Right lobe of liver (tissue), 6 donors: ENCODE measurements at regions not wholly inside any gene's neighbourhood (a gene's known extent, or its start where the extent isn't known, plus 50 kb on each side); places are given as distances from the start of the nearest gene placed in this dataset.

Experiments used
- ATAC-seq, 4 donors: fragments of 200-7000 bp; cut with Tn5 transposase; one replicate each; pipeline ENCODE4 v1.9.1; 2020; ENCODE audit warnings: mild to moderate bottlenecking in 4 of 4, moderate library complexity in 4 of 4
- DNase-seq, 3 donors: peaks; one replicate each; pipeline ENCODE4 v3.0.0-alpha.2; 2020
- H3K27ac ChIP-seq, 3 donors: fragments of 200-600 bp; one replicate each; pipeline ENCODE4 v1.8.0; 2022
- H3K27me3 ChIP-seq, 2 donors: fragments of 200-600 bp; one replicate each; pipeline ENCODE4 v1.8.0; 2022
- H3K36me3 ChIP-seq, 4 donors: fragments of 200-600 bp; sonication (generic) in 1 of 4; one replicate each; pipeline versions ENCODE4 v1.5.1 to v1.8.0; 2017 to 2022; ENCODE audit warnings: control low read depth in 1 of 4
- H3K4me1 ChIP-seq, 4 donors: fragments of 200-600 bp; sonication (generic) in 1 of 4; one replicate each; pipeline versions ENCODE4 v1.5.1 to v1.8.0; 2017 to 2022; ENCODE audit warnings: control low read depth in 1 of 4
- H3K4me3 ChIP-seq, 3 donors: fragments of 200-600 bp; one replicate each; pipeline ENCODE4 v1.8.0; 2022
- H3K9me3 ChIP-seq, 4 donors: fragments of 200-600 bp; sonication (generic) in 1 of 4; one replicate each; pipeline versions ENCODE4 v1.5.1 to v1.8.0; 2017 to 2022; ENCODE audit warnings: control low read depth in 1 of 4
- CTCF ChIP-seq, 4 donors: fragments of 200-600 bp in 3 of 4; fragments of 450-650 bp in 1 of 4; IDR thresholded peaks; one replicate each; pipeline versions ENCODE4 v1.5.1 to v1.8.0; 2016 to 2022; ENCODE audit warnings: antibody characterized with exemption in 4 of 4, mild to moderate bottlenecking in 2 of 4
- POLR2A ChIP-seq: fragments of 450-650 bp; IDR thresholded peaks from one replicate; pipeline ENCODE4 v1.6.1; 2017; ENCODE audit warnings: antibody characterized with exemption, mild to moderate bottlenecking
- WGBS: methylation state at CpG from one replicate; pipeline ENCODE4 v1.1.6; 2018; ENCODE audit warnings: low coverage, low lambda C conversion rate; ENCODE audit not compliant: insufficient coverage; ENCODE audit errors: missing lambda C conversion rate; 5-methylcytosine and 5-hydroxymethylcytosine counted together
- intact Hi-C, 2 donors: fragments of 100-400 bp; cut with DNase I; formaldehyde crosslinking; loops; one replicate each; pipeline versions ENCODE4 v1.11.2 to v1.14.1; 2022
- donor health status: DM: no; HTN: yes; CAD: no.
- donor health status: DM: no; HTN: no; CAD: no.
- donor health status: DM: no; HTN: no; CAD: no.
- donor health status: DM: no; HTN: yes; CAD: no.
- donor health status: DM: no; HTN: yes; CAD: no.

- H3K9me3 ChIP-seq, result no peaks in the 10 kb centered on the region
- DNase-seq (no peak), ATAC-seq (no peak)
- TF ChIP-seq CTCF (IDR thresholded peaks at IDR 0.05) (no peak), POLR2A (no peak)
- WGBS, result 46% methylated on average over 3 of the region's 3 CpGs
- intact Hi-C loops, result no loop called here
- no peaks in the 10 kb centered on the region for H3K27me3 ChIP-seq
- H3K4me3 ChIP-seq, result no peak overlapping the region
- no peaks in the 10 kb centered on the region for H3K36me3 ChIP-seq
- H3K27ac ChIP-seq, result no peak overlapping the region
- H3K4me1 ChIP-seq, result no peaks in the 10 kb centered on the region
Observed at GRCh38 chr1:209319057-209319432, 264.5 kb upstream of the CAMK1G start.

GRCh38 chr1:209319549-209319948, 264.0 kb upstream of the CAMK1G start:
- intact Hi-C loops, result no loop called here
- Histone ChIP-seq H3K27ac (no peak overlapping the region), H3K27me3 (no peaks in the 10 kb centered on the region), H3K4me3 (no peak overlapping the region), H3K9me3 (no peaks in the 10 kb centered on the region), H3K4me1 (no peaks in the 10 kb centered on the region), H3K36me3 (no peaks in the 10 kb centered on the region)
- ATAC-seq, result no peak
- TF ChIP-seq POLR2A (no peak), CTCF (IDR thresholded peaks at IDR 0.05) (no peak)
- WGBS, result 76% methylated on average over 2 of the region's 3 CpGs
- DNase-seq, result no peak

GRCh38 chr1:209323743-209324142, 259.8 kb upstream of the CAMK1G start:
- H3K27ac ChIP-seq, result no peak overlapping the region
- H3K9me3 ChIP-seq, result no peaks in the 10 kb centered on the region
- intact Hi-C loops, result no loop called here
- no peak for TF ChIP-seq CTCF (IDR thresholded peaks at IDR 0.05)
- TF ChIP-seq POLR2A, result no peak
- DNase-seq (no peak), ATAC-seq (no peak)
- H3K27me3 ChIP-seq, result no peaks in the 10 kb centered on the region
- WGBS, result 50% methylated on average over 1 of the region's 1 CpG
- no peaks in the 10 kb centered on the region for H3K36me3 ChIP-seq
- no peaks in the 10 kb centered on the region for H3K4me1 ChIP-seq
- H3K4me3 ChIP-seq, result no peak overlapping the region

- Histone ChIP-seq H3K4me1 (no peaks in the 10 kb centered on the region), H3K9me3 (no peaks in the 10 kb centered on the region), H3K27me3 (no peaks in the 10 kb centered on the region), H3K27ac (no peak overlapping the region), H3K4me3 (no peak overlapping the region), H3K36me3 (no peaks in the 10 kb centered on the region)
- TF ChIP-seq POLR2A, result no peak
- no peak for TF ChIP-seq CTCF (IDR thresholded peaks at IDR 0.05)
- DNase-seq (no peak), ATAC-seq (no peak)
- intact Hi-C loops, result no loop called here
- 46% methylated on average over 5 of the region's 5 CpGs for WGBS
Observed at GRCh38 chr1:209324901-209325871, 258.3 kb upstream of the CAMK1G start.
